NB4 (cell line): ENCODE measurements at regions not wholly inside any gene's neighbourhood (a gene's known extent, or its start where the extent isn't known, plus 50 kb on each side); places are given as distances from the start of the nearest gene placed in this dataset.

Experiments
- CTCF ChIP-seq: IDR thresholded peaks from one replicate; pipeline ENCODE4 v1.5.1; 2012; ENCODE audit warnings: low read depth, low read length
- MAX ChIP-seq: IDR thresholded peaks from 2 replicates; pipeline ENCODE4 v1.6.1; 2011; ENCODE audit warnings: low read depth, low read length
- POLR2A ChIP-seq: IDR thresholded peaks from 2 replicates; pipeline ENCODE4 v1.6.1; 2011; ENCODE audit warnings: mild to moderate bottlenecking; ENCODE audit not compliant: insufficient read length; ENCODE audit errors: extremely low read depth

DNA sequence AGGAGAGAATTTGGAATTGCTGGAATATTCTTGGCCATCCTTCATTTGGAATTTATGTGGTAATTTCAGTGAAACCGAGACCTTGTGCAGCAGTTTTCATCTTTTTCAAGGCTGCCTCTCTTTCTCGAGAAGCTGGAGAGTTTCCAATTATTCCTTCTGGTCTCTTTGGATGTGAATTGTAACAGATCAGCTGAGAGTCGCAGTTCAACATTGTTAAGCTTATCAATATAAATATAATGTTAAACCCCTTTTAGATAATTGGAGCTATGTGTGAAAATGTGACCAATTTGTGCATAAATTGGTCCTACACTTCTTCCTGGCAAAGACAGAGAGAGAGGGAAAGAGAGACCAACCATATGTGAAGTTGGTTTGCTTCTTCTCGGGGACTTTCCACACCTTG is 425.6 kb downstream of the TSHZ3 start:
- TF ChIP-seq MAX (no peak), CTCF (no peak), POLR2A (no peak)
